H1 (cell line): ENCODE measurements at regions not wholly inside any gene's neighbourhood (a gene's known extent, or its start where the extent isn't known, plus 50 kb on each side); places are given as distances from the start of the nearest gene placed in this dataset.

Experiments
- CTCF ChIA-PET: fragments of 300-600 bp; sonication (Branson Sonifier 250); formaldehyde crosslinking; loops from one replicate; lab custom pipeline; 2021; ENCODE audit not compliant: partially characterized antibody; lab: Charles Lee
- POLR2A ChIA-PET: fragments of 300-600 bp; sonication (Branson Sonifier 250); formaldehyde crosslinking; loops from one replicate; lab custom pipeline; 2021; ENCODE audit warnings: inconsistent platforms; ENCODE audit not compliant: partially characterized antibody; lab: Charles Lee
- DNase-seq, 2 experiments: peaks; one replicate each; pipeline versions ENCODE4 v3.0.0 to v3.0.0-alpha.2; 2010 to 2022; ENCODE audit warnings: low spot score in 2 of 2, low read depth in 1 of 2, mixed read lengths in 1 of 2
- FAIRE-seq: peaks from 2 replicates; lab custom pipeline; 2011; peaks lifted over from hg19 to GRCh38; lab: Jason Lieb, UNC
- H2AFZ ChIP-seq: 2 replicates; pipeline ENCODE4 v1.8.1; 2012; ENCODE audit warnings: low read length, inconsistent platforms
- H2AK5ac ChIP-seq: 2 replicates; pipeline ENCODE4 v1.6.1; 2013; ENCODE audit warnings: low read depth, low read length
- H2BK120ac ChIP-seq: replicated peaks from 2 replicates; pipeline ENCODE3; 2013; ENCODE audit warnings: low read depth, low read length, inconsistent platforms
- H2BK12ac ChIP-seq: 2 replicates; pipeline ENCODE4 v1.6.1; 2013; ENCODE audit warnings: low read depth, low read length
- H2BK15ac ChIP-seq: 2 replicates; pipeline ENCODE4 v1.6.1; 2013; ENCODE audit warnings: low read length
- H2BK20ac ChIP-seq: 2 replicates; pipeline ENCODE4 v1.6.1; 2013; ENCODE audit warnings: low read length
- H2BK5ac ChIP-seq: 2 replicates; pipeline ENCODE4 v1.6.1; 2013; ENCODE audit warnings: low read depth, low read length
- H3K14ac ChIP-seq: 2 replicates; pipeline ENCODE4 v1.6.1; 2013; ENCODE audit warnings: inconsistent platforms; ENCODE audit not compliant: insufficient read length
- H3K18ac ChIP-seq: 2 replicates; pipeline ENCODE4 v1.6.1; 2013; ENCODE audit warnings: low read length; ENCODE audit errors: extremely low read depth
- H3K23ac ChIP-seq: 2 replicates; pipeline ENCODE4 v1.6.1; 2013; ENCODE audit warnings: inconsistent platforms; ENCODE audit not compliant: insufficient read length
- H3K23me2 ChIP-seq: 2 replicates; pipeline ENCODE4 v1.6.1; 2013; ENCODE audit warnings: low read depth, low read length
- H3K27ac ChIP-seq: 2 replicates; pipeline ENCODE4 v1.6.1; 2011; ENCODE audit warnings: low read depth, low read length, inconsistent platforms
- H3K27me3 ChIP-seq, 4 experiments: replicated peaks in 1 of 4; 1 replicate in 1 of 4; 2 replicates in 3 of 4; pipeline versions ENCODE4 v1.6.1 to v1.8.1; 2011 to 2013; ENCODE audit warnings: low read length in 3 of 4, mild to moderate bottlenecking in 3 of 4, inconsistent platforms in 2 of 4, mixed read lengths in 2 of 4, moderate library complexity in 1 of 4; ENCODE audit not compliant: control insufficient read depth in 3 of 4, insufficient read depth in 3 of 4; ENCODE audit errors: extremely low read depth in 1 of 4
- H3K36me3 ChIP-seq, 4 experiments: 2 replicates each; pipeline versions ENCODE4 v1.6.1 to v1.8.1; 2011 to 2013; ENCODE audit warnings: mild to moderate bottlenecking in 4 of 4, low read length in 3 of 4, moderate library complexity in 2 of 4, control low read depth in 1 of 4, inconsistent platforms in 1 of 4; ENCODE audit not compliant: insufficient read depth in 4 of 4, control insufficient read depth in 2 of 4
- H3K4ac ChIP-seq: replicated peaks from 2 replicates; pipeline ENCODE3; 2013; ENCODE audit warnings: low read length, low read depth, mixed read lengths, inconsistent platforms; ENCODE audit not compliant: insufficient read length
- H3K4me1 ChIP-seq, 4 experiments: replicated peaks in 1 of 4; 1 replicate in 1 of 4; 2 replicates in 3 of 4; pipeline versions ENCODE4 v1.6.1 to v1.8.1; 2011 to 2013; ENCODE audit warnings: low read length in 3 of 4, inconsistent platforms in 2 of 4, mixed read lengths in 1 of 4; ENCODE audit not compliant: insufficient read depth in 4 of 4, control insufficient read depth in 3 of 4
- H3K4me2 ChIP-seq, 2 experiments: 2 replicates each; pipeline versions ENCODE4 v1.6.1 to v1.8.1; 2011 to 2013; ENCODE audit warnings: low read depth in 2 of 2, low read length in 2 of 2, control low read depth in 1 of 2, inconsistent platforms in 1 of 2, mild to moderate bottlenecking in 1 of 2; ENCODE audit not compliant: insufficient read depth in 1 of 2
- H3K4me3 ChIP-seq, 4 experiments: fragments of 200-600, 300-600 bp in 1 of 4; sonication (generic), shearing (Covaris generic), sonication (Bioruptor Twin) in 1 of 4; 2 replicates each; pipeline versions ENCODE4 v1.5.1 to v1.8.1; 2011 to 2016; ENCODE audit warnings: low read length in 4 of 4, low read depth in 3 of 4, control low read depth in 2 of 4, inconsistent platforms in 2 of 4, mild to moderate bottlenecking in 2 of 4, mixed read lengths in 1 of 4, moderate library complexity in 1 of 4; ENCODE audit not compliant: insufficient read depth in 2 of 4; ENCODE audit errors: extremely low read depth in 1 of 4
- H3K56ac ChIP-seq: replicated peaks from 2 replicates; pipeline ENCODE3; 2013; ENCODE audit warnings: low read depth, mild to moderate bottlenecking, mixed read lengths, low read length, inconsistent platforms; ENCODE audit not compliant: insufficient read length
- H3K79me1 ChIP-seq: 2 replicates; pipeline ENCODE4 v1.6.1; 2013; ENCODE audit warnings: low read depth, low read length, control low read depth
- H3K79me2 ChIP-seq, 2 experiments: 2 replicates each; pipeline versions ENCODE4 v1.6.1 to v1.8.1; 2012 to 2013; ENCODE audit warnings: low read length in 2 of 2, mild to moderate bottlenecking in 2 of 2, inconsistent platforms in 1 of 2; ENCODE audit not compliant: insufficient read depth in 2 of 2, control insufficient read depth in 1 of 2
- H3K9ac ChIP-seq, 4 experiments: replicated peaks in 1 of 4; 1 replicate in 1 of 4; 2 replicates in 3 of 4; pipeline versions ENCODE4 v1.6.1 to v1.8.1; 2011 to 2013; ENCODE audit warnings: low read depth in 3 of 4, low read length in 3 of 4, control low read depth in 2 of 4, mild to moderate bottlenecking in 2 of 4, moderate library complexity in 2 of 4, inconsistent platforms in 1 of 4; ENCODE audit errors: extremely low read depth in 1 of 4
- H3K9me3 ChIP-seq, 2 experiments: 2 replicates each; pipeline versions ENCODE4 v1.6.1 to v1.8.1; 2012 to 2013; ENCODE audit warnings: mild to moderate bottlenecking in 2 of 2, moderate library complexity in 2 of 2, control low read depth in 1 of 2, inconsistent platforms in 1 of 2, low read depth in 1 of 2, low read length in 1 of 2, mixed read lengths in 1 of 2; ENCODE audit not compliant: insufficient read depth in 2 of 2
- H4K20me1 ChIP-seq, 2 experiments: replicated peaks in 1 of 2; 2 replicates each; pipeline versions ENCODE3 to v1.8.1; 2011 to 2013; ENCODE audit warnings: inconsistent platforms in 2 of 2, low read length in 2 of 2, mild to moderate bottlenecking in 1 of 2; ENCODE audit not compliant: insufficient read depth in 2 of 2, control insufficient read depth in 1 of 2
- H4K5ac ChIP-seq: 2 replicates; pipeline ENCODE4 v1.6.1; 2013; ENCODE audit warnings: low read length, low read depth, mixed read lengths, inconsistent platforms; ENCODE audit not compliant: insufficient read length
- H4K8ac ChIP-seq: 2 replicates; pipeline ENCODE4 v1.8.0; 2013; ENCODE audit warnings: mild to moderate bottlenecking, moderate library complexity, low read length, inconsistent platforms; ENCODE audit not compliant: insufficient read depth; ENCODE audit errors: extremely low read depth
- H4K91ac ChIP-seq: replicated peaks from 2 replicates; pipeline ENCODE3; 2013; ENCODE audit warnings: low read length, mixed read lengths, inconsistent platforms; ENCODE audit not compliant: insufficient read length
- ATF2 ChIP-seq: IDR thresholded peaks from 2 replicates; pipeline ENCODE4 v1.6.1; 2012; ENCODE audit warnings: low read length, inconsistent platforms
- BCL11A ChIP-seq, 2 experiments: IDR thresholded peaks; one replicate each; pipeline ENCODE4 v1.6.1; 2011; ENCODE audit warnings: low read depth in 2 of 2, low read length in 2 of 2, mild to moderate bottlenecking in 2 of 2
- GABPA ChIP-seq: IDR thresholded peaks from 2 replicates; pipeline ENCODE4 v1.6.1; 2011; ENCODE audit warnings: mild to moderate bottlenecking, low read length, moderate library complexity, borderline replicate concordance; ENCODE audit not compliant: insufficient read depth
- HDAC2 ChIP-seq, 2 experiments: fragments of 300-600 bp in 1 of 2; sonication (generic) in 1 of 2; IDR thresholded peaks; 2 replicates each; pipeline ENCODE4 v1.6.1; 2011 to 2012; ENCODE audit warnings: low read depth in 2 of 2, low read length in 2 of 2, mild to moderate bottlenecking in 2 of 2, moderate library complexity in 2 of 2, borderline replicate concordance in 1 of 2, inconsistent platforms in 1 of 2
- KDM1A ChIP-seq: fragments of 200-600, 300-600 bp; sonication (generic); IDR thresholded peaks from 2 replicates; pipeline ENCODE4 v1.7.1; 2016; ENCODE audit warnings: mild to moderate bottlenecking, low read length, borderline replicate concordance
- KDM4A ChIP-seq: IDR thresholded peaks from one replicate; pipeline ENCODE4 v1.7.1; 2012; ENCODE audit warnings: low read depth, mild to moderate bottlenecking, moderate library complexity, low read length, inconsistent platforms; ENCODE audit not compliant: severe bottlenecking
- NANOG ChIP-seq: IDR thresholded peaks from 2 replicates; pipeline ENCODE4 v1.6.1; 2011; ENCODE audit warnings: low read length, low read depth, mild to moderate bottlenecking, inconsistent platforms; ENCODE audit not compliant: insufficient read depth, poor library complexity, severe bottlenecking
- RAD21 ChIP-seq, 2 experiments: IDR thresholded peaks in 1 of 2; conservative IDR thresholded peaks in 1 of 2; 2 replicates each; pipeline ENCODE4 v1.6.1; 2011; ENCODE audit warnings: low read depth in 2 of 2, low read length in 2 of 2, improper control_type of control experiment in 1 of 2, inconsistent platforms in 1 of 2, mild to moderate bottlenecking in 1 of 2, moderate library complexity in 1 of 2
- RNF2 ChIP-seq: fragments of 200-900, 300-1000 bp; sonication (generic); IDR thresholded peaks from 2 replicates; pipeline ENCODE4 v1.7.1; 2016; ENCODE audit warnings: borderline replicate concordance, low read depth, mild to moderate bottlenecking, antibody characterized with exemption, low read length; ENCODE audit not compliant: poor library complexity, severe bottlenecking; ENCODE audit errors: missing control alignments
- SIX5 ChIP-seq: IDR thresholded peaks from 2 replicates; pipeline ENCODE4 v1.6.1; 2011; ENCODE audit warnings: mild to moderate bottlenecking, low read depth, low read length
- YY1 ChIP-seq: IDR thresholded peaks from 2 replicates; pipeline ENCODE4 v1.6.1; 2011; ENCODE audit warnings: low read depth, mild to moderate bottlenecking, low read length
- WGBS, 2 experiments: shearing (Covaris generic) in 1 of 2; methylation state at CpG; one replicate each; pipeline versions ENCODE4 v1.1.6 to v1.1.7; 2013 to 2015; ENCODE audit warnings: low lambda C conversion rate in 2 of 2, mixed read lengths in 2 of 2, inconsistent platforms in 1 of 2, low coverage in 1 of 2, missing lambda C conversion rate in 1 of 2; ENCODE audit not compliant: insufficient replicate concordance in 2 of 2, insufficient coverage in 1 of 2, insufficient read length in 1 of 2; ENCODE audit errors: extremely low coverage in 1 of 2, missing lambda C conversion rate in 1 of 2; 5-methylcytosine and 5-hydroxymethylcytosine counted together

GRCh38 chr13:86725105-86725504 lies 925.9 kb upstream of the SLITRK6 start:
- WGBS, 2 experiments: 56% methylated on average over 3 of the region's 3 CpGs; no CpG with 5 or more reads in 1 of the 2 experiments
- Histone ChIP-seq H3K56ac (no peak overlapping the region), H3K4me2 (no peak overlapping the region), H4K5ac (no peak overlapping the region), H3K79me2 (no peaks in the 10 kb centered on the region), H3K9ac (no peak overlapping the region), H2AFZ (peak overlapping the region; percentile 62), H3K4me3 (no peak overlapping the region), H3K27me3 (no peaks in the 10 kb centered on the region), H3K14ac (no peak overlapping the region), H3K23me2 (no peaks in the 10 kb centered on the region), H2BK12ac (no peak overlapping the region), H2AK5ac (no peak overlapping the region), H4K91ac (no peak overlapping the region), H3K79me1 (no peaks in the 10 kb centered on the region), H2BK20ac (no peak overlapping the region), H2BK120ac (no peak overlapping the region), H3K18ac (no peak overlapping the region), H2BK15ac (no peak overlapping the region), H3K27ac (no peak overlapping the region), H3K9me3 (no peaks in the 10 kb centered on the region), H3K4me1 (no peaks in the 10 kb centered on the region), H2BK5ac (no peak overlapping the region), H3K4ac (no peak overlapping the region), H3K23ac (no peak overlapping the region), H4K8ac (no peak overlapping the region), H3K36me3 (no peaks in the 10 kb centered on the region), H4K20me1 (no peaks in the 10 kb centered on the region)
- DNase-seq (peak in 1 of 2 experiments; percentile 9), FAIRE-seq (peak; percentile 39)
- CTCF ChIA-PET: interaction anchor here (0.6 to 1.5 kb wide), 11 partner anchors 9 to 766 kb away, joined by 3 to 5 read pairs (median 3); no protein-coding TSS in a partner anchor
- POLR2A ChIA-PET: no interaction called here
- no peak for TF ChIP-seq KDM1A
- no peak for TF ChIP-seq KDM4A
- no peak for TF ChIP-seq SIX5
- no peak for TF ChIP-seq ATF2
- no peak for TF ChIP-seq NANOG
- no peak for TF ChIP-seq BCL11A (IDR thresholded peaks at IDR 0.05; ENCODE audit: low read depth in 2 of 2, low read length in 2 of 2)
- no peak for TF ChIP-seq GABPA
- 0 out of 2 replicates have a peak, but pooled peaks have one; percentile 13 for TF ChIP-seq YY1
- no peak for TF ChIP-seq RNF2
- TF ChIP-seq HDAC2 (IDR thresholded peaks at IDR 0.05; ENCODE audit: borderline replicate concordance in 1 of 2, low read depth in 2 of 2, low read length in 2 of 2): no peak
- TF ChIP-seq RAD21 (IDR thresholded peaks at IDR 0.05 in 1 of 2, conservative IDR thresholded peaks at IDR 0.05 in 1 of 2; ENCODE audit: low read depth in 2 of 2, low read length in 2 of 2): peak; percentile 84 to 85
